NB4 (cell line): ENCODE measurements at regions not wholly inside any gene's neighbourhood (a gene's known extent, or its start where the extent isn't known, plus 50 kb on each side); places are given as distances from the start of the nearest gene placed in this dataset.

Source experiments
- POLR2A ChIP-seq: IDR thresholded peaks from 2 replicates; pipeline ENCODE4 v1.6.1; 2011; ENCODE audit warnings: mild to moderate bottlenecking; ENCODE audit not compliant: insufficient read length; ENCODE audit errors: extremely low read depth
- TF ChIP-seq, protein P1 (sequence below): IDR thresholded peaks from one replicate; pipeline ENCODE4 v1.5.1; 2012; ENCODE audit warnings: low read depth, low read length
- TF ChIP-seq, protein P2 (sequence below): IDR thresholded peaks from 2 replicates; pipeline ENCODE4 v1.6.1; 2011; ENCODE audit warnings: low read depth, low read length

DNA sequence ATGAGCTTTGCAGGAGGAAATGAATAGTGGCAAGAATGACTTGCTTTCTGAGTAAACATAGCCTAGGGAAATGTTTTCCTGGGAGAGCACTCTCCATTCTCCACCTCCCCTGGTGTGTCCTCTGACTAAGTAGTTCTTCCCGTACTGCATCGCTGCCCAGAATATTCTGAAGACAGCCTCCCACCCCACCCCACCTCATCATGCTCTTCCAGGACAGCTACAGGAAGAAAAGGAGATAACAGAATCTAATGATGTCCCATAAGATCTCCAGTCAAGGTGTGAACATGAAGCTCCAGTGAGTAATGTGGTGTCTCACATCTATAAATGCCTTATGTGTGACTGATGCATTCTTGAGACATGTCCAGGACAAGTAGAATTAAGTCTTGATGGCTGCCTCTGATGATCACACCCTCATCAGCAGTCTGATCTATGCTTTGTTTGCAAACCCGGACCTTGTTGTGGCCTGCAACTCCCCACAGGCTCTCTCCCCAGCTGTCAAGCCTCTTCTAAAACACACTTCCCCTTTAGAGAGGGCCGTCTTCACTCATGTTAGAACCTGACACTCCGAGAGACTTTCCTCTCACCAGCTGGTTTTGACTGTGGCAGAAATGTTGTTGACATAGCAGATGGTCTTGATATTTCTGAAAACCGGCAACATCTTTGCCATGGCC, 183.0 kb downstream of the CYYR1 start:
- TF ChIP-seq, protein P1, sequence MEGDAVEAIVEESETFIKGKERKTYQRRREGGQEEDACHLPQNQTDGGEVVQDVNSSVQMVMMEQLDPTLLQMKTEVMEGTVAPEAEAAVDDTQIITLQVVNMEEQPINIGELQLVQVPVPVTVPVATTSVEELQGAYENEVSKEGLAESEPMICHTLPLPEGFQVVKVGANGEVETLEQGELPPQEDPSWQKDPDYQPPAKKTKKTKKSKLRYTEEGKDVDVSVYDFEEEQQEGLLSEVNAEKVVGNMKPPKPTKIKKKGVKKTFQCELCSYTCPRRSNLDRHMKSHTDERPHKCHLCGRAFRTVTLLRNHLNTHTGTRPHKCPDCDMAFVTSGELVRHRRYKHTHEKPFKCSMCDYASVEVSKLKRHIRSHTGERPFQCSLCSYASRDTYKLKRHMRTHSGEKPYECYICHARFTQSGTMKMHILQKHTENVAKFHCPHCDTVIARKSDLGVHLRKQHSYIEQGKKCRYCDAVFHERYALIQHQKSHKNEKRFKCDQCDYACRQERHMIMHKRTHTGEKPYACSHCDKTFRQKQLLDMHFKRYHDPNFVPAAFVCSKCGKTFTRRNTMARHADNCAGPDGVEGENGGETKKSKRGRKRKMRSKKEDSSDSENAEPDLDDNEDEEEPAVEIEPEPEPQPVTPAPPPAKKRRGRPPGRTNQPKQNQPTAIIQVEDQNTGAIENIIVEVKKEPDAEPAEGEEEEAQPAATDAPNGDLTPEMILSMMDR: no peak
- TF ChIP-seq POLR2A: no peak
- TF ChIP-seq, protein P2, sequence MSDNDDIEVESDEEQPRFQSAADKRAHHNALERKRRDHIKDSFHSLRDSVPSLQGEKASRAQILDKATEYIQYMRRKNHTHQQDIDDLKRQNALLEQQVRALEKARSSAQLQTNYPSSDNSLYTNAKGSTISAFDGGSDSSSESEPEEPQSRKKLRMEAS: no peak
